Gastroesophageal sphincter (tissue), 4 donors: ENCODE measurements at regions not wholly inside any gene's neighbourhood (a gene's known extent, or its start where the extent isn't known, plus 50 kb on each side); places are given as distances from the start of the nearest gene placed in this dataset.
A peak's percentile ranks its signal among the peaks of the same experiment; 100 is the strongest.

ENCODE experiments used
- ATAC-seq: fragments of 150-250 bp; one replicate; pipeline ENCODE4 v1.9.1; 2016; ENCODE audit warnings: mild to moderate bottlenecking, moderate library complexity
- H3K27ac ChIP-seq, 4 donors: fragments of 200-600 bp; sonication (generic) in 3 of 4; 1 replicate in 3 of 4; 2 replicates in 1 of 4; pipeline ENCODE4 v1.5.1; 2016 to 2019
- H3K27me3 ChIP-seq: fragments of 200-600 bp; sonication (generic); one replicate; pipeline ENCODE4 v1.5.1; 2019
- H3K36me3 ChIP-seq, 2 donors: fragments of 200-600 bp; sonication (generic); one replicate each; pipeline ENCODE4 v1.5.1; 2019; ENCODE audit warnings: control low read depth in 1 of 2
- H3K4me1 ChIP-seq, 3 donors: fragments of 200-600 bp; sonication (generic); 1 replicate in 2 of 3; 2 replicates in 1 of 3; pipeline ENCODE4 v1.5.1; 2016 to 2019; ENCODE audit warnings: control low read depth in 2 of 3
- H3K4me3 ChIP-seq, 2 donors: fragments of 200-600 bp; sonication (generic); one replicate each; pipeline ENCODE4 v1.5.1; 2019; ENCODE audit warnings: mild to moderate bottlenecking in 1 of 2, moderate library complexity in 1 of 2
- H3K9me3 ChIP-seq, 3 donors: fragments of 200-600 bp; sonication (generic); one replicate each; pipeline ENCODE4 v1.5.1; 2017 to 2019; ENCODE audit warnings: control low read depth in 2 of 3
- CTCF ChIP-seq, 4 experiments: fragments of 200-600 bp in 2 of 4; fragments of 450-650 bp in 2 of 4; sonication (generic) in 1 of 4; IDR thresholded peaks; one replicate each; pipeline ENCODE4 v1.5.1; 2017 to 2019; ENCODE audit warnings: antibody characterized with exemption in 4 of 4, mild to moderate bottlenecking in 2 of 4, moderate library complexity in 2 of 4
- EP300 ChIP-seq: sonication (generic); formaldehyde crosslinking; IDR thresholded peaks from one replicate; pipeline ENCODE4 v1.6.1; 2017; ENCODE audit warnings: antibody characterized with exemption, mild to moderate bottlenecking
- POLR2A ChIP-seq, 2 donors: fragments of 450-650 bp; IDR thresholded peaks; one replicate each; pipeline ENCODE4 v1.6.1; 2017; ENCODE audit warnings: antibody characterized with exemption in 2 of 2, mild to moderate bottlenecking in 2 of 2, moderate library complexity in 1 of 2
- POLR2AphosphoS5 ChIP-seq: sonication (generic); formaldehyde crosslinking; IDR thresholded peaks from one replicate; pipeline ENCODE4 v1.6.1; 2017; ENCODE audit warnings: antibody characterized with exemption
- WGBS, 2 donors: methylation state at CpG; one replicate each; pipeline ENCODE4 v1.1.5; 2018; ENCODE audit warnings: low coverage in 1 of 2; 5-methylcytosine and 5-hydroxymethylcytosine counted together

GRCh38 chr18:34655131-34655530 is 55.0 kb upstream of the DTNA start:
- no peaks in the 10 kb centered on the region for H3K27me3 ChIP-seq
- H3K4me1 ChIP-seq, result peaks cover 3 to 59% (median 22%) of the 10 kb centered on the region in 3 donors
- H3K27ac ChIP-seq, result no peak overlapping the region
- H3K36me3 ChIP-seq, result no peaks in the 10 kb centered on the region
- WGBS, 2 donors, result 76 to 85% methylated on average over 2 of the region's 2 CpGs
- no peak for TF ChIP-seq POLR2AphosphoS5
- no peak for TF ChIP-seq POLR2A (IDR thresholded peaks at IDR 0.05)
- no peak for TF ChIP-seq EP300
- no peak for TF ChIP-seq CTCF (IDR thresholded peaks at IDR 0.05)
- ATAC-seq, result no peak
- H3K9me3 ChIP-seq, result no peaks in the 10 kb centered on the region
- no peak overlapping the region for H3K4me3 ChIP-seq

GRCh38 chr18:34657860-34658500 is 52.1 kb upstream of the DTNA start:
- no peak for ATAC-seq
- H3K27ac ChIP-seq, result peak overlapping the region in 2 of 4 donors; percentile 72 to 77
- no peaks in the 10 kb centered on the region for H3K36me3 ChIP-seq
- H3K4me1 ChIP-seq, result peaks cover 5 to 53% (median 21%) of the 10 kb centered on the region in 3 donors
- no peaks in the 10 kb centered on the region for H3K27me3 ChIP-seq
- no peak overlapping the region for H3K4me3 ChIP-seq
- H3K9me3 ChIP-seq, result no peaks in the 10 kb centered on the region
- WGBS, 2 donors, result 80 to 83% methylated on average over 4 of the region's 4 CpGs
- TF ChIP-seq POLR2AphosphoS5 (no peak), CTCF (IDR thresholded peaks at IDR 0.05) (no peak), POLR2A (IDR thresholded peaks at IDR 0.05) (no peak), EP300 (no peak)

DNA sequence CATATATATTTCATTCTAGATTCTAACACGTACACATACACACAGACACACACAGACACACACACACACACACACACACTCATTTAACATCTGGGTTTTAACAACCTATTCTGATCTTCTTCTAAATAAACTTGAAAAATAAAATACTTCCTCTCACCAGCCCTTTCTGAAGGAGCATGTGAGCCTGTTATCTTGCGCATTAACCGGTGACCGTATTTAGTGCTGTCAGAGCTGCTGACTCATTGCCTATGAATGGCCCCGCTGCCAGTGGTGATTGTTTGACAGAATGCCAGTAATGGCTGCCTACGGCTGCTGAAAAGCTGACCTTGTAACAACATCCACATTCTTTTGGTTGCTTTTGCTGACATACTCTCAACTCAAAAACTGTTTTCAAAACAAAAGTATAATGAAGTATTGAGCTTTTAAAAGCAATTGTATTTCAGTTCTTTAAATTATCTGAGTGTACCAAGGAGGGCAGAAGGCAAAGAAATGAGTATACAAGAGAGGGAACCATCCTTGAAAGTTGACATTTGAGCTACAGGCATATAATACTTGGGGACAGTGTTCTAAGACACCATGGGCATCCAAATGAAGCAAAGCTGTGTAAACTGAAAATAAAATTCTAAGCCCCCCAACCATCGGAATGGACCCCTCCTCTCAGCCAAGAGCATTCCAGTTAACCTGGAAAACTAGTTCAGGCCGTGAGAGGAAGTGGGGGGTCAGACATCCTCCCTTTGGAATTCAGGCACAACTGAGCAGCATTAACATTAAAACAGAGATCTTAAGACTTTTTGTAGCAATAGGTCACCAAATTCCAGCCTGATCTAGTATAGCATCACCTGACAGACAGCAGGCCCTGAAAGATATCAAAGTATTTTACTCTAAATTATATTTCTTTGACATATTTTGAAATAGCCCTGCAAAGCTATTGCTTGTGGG is 50.2 kb upstream of the DTNA start:
- Histone ChIP-seq H3K27ac (peak overlapping the region; percentile 50 to 89 (median 74)), H3K4me3 (no peak overlapping the region), H3K9me3 (no peaks in the 10 kb centered on the region), H3K4me1 (peaks cover 5 to 53% (median 21%) of the 10 kb centered on the region in 3 donors), H3K36me3 (no peaks in the 10 kb centered on the region), H3K27me3 (no peaks in the 10 kb centered on the region)
- peak; percentile 96 for ATAC-seq
- WGBS, 2 donors, result 11 to 14% methylated on average over 6 to 7 of the region's 8 CpGs
- peak; percentile 90 for TF ChIP-seq POLR2AphosphoS5
- TF ChIP-seq CTCF (IDR thresholded peaks at IDR 0.05), result no peak
